Activated CD4-positive, alpha-beta T cell treated with anti-CD3 and anti-CD28 coated beads, Interleukin-2, amount 50 U/mL, for 16 hours (primary cell): ENCODE measurements at regions not wholly inside any gene's neighbourhood (a gene's known extent, or its start where the extent isn't known, plus 50 kb on each side); places are given as distances from the start of the nearest gene placed in this dataset.

Experiments
- DNase-seq: peaks from one replicate; pipeline ENCODE4 v3.0.0-alpha.2; 2020

- no peak for DNase-seq
Observed at GRCh38 chr3:166498446-166498845, 661.2 kb upstream of the BCHE start.

GRCh38 chr3:166489826-166490225, 652.6 kb upstream of the BCHE start:
- no peak for DNase-seq

DNA sequence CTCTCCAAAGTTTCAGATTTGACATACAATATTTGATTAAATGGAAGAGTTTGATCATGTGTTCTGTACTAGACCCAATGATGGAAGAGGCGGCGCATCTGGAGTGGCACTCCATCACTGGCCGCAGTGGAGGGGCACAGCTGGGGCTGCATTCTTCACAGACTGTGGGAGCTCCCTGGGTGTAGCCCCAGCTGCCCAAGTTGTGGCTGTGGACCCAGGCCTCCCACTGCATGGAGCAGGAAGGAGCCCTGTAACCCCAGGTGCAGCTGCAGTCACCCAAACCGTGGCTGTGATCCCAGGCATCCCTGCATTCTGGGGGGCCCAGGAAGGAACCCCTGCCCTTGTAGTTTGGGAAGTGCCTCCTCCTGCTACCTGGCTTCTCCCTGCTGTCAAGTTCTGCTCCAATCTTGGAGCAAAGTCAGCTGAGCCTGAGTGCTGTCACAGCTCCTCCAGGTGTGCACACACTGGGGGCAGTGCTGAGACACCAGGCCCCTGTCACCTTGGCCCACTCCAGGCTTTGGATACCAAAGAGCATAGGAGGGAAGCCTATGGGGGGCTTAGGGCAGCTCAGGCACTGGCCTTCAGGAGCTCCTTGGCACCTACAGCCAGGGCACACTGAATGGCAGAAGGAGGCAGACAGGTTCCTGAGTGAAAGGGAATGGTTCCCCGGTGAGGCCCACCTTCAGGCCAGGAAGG, 651.9 kb upstream of the BCHE start:
- no peak for DNase-seq

DNA sequence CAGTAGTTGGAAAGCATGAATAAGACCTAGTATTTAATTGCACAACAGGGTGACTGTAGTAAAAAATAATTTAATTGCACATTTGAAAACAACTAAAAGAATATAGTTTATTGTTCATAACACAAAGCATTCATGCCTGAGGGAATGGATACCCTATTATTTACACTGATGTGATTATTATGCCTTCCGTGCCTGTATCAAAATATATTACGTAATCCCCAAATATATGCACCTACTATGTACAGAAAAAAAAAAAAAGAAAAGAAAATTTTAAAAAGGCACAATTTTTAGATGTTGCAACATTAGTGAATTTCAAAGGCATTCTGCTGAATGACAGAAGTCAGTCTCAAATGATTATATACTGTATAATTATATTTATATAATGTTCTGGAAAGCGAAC, 647.2 kb upstream of the BCHE start:
- no peak for DNase-seq

DNA sequence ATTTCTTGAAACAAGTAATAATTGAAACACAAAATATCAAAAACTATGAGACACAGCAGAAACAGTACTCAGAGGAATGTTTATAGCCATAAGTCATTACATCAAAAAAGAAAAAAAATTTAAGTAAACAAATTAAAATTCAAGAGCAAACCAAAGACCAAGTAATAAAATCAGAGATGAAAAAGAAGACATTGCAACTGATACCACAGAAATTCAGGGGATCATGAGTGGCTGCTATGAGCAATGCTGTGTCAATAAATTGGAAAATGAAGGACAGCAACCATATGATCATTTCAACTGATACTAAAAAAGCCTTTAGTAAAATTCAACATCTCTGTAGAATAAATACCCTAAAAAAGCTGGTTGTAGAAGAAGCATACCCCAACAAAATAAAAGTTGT, 644.1 kb upstream of the BCHE start:
- no peak for DNase-seq

- DNase-seq = no peak
Observed at GRCh38 chr3:166478356-166478755, 641.1 kb upstream of the BCHE start.

DNA sequence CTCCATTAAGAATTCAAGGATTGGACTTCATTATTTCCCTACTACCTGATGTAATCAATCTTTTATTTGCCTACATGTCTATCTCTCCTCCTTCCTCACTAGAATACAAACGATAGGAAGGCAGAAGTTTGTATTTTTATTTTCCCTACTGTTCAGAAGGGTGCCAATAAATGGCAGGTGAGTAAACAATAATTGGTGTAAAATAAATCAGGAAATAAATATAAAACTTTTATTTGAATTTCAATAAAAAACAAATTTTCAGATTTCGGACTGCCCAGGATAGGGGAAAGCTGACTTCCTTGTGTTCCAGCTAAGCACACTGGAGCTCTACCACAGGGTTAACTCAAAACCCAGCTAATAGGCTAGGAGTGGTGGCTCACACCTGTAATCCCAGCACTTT, 636.3 kb upstream of the BCHE start:
- DNase-seq = no peak

- no peak for DNase-seq
Observed at GRCh38 chr3:166472015-166472414, 634.8 kb upstream of the BCHE start.

DNA sequence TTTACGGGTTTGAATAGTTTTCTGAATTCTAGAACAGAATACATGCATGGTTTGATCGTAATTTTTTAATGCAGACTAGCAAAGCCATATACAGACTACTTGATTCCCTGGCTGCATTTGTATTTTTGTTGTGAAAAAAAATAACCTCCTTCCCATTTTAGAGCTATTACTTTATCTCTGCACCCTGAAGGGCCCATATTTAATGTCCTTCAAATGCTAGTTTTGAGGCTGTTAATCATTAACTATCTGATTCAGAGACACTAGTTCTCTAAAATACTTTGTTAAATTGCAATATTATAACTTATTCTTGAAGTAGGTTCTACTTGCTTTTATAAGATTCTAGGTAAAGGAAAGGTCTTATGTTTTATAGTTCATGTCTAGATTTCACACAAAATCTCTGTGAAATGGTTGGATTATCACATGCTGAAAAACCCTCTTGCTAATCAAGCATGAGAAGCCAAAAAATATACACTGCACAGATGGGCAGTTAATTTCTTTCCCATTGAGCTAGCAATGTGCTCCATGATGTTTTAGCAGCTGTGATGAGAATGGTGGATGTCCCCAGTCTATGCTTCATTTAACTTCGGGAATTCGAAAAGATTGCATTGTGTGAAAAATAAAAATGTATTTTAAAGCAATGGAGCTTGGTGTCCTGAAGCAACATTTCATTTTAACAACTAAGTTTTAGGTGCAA, 634.0 kb upstream of the BCHE start:
- no peak for DNase-seq

DNA sequence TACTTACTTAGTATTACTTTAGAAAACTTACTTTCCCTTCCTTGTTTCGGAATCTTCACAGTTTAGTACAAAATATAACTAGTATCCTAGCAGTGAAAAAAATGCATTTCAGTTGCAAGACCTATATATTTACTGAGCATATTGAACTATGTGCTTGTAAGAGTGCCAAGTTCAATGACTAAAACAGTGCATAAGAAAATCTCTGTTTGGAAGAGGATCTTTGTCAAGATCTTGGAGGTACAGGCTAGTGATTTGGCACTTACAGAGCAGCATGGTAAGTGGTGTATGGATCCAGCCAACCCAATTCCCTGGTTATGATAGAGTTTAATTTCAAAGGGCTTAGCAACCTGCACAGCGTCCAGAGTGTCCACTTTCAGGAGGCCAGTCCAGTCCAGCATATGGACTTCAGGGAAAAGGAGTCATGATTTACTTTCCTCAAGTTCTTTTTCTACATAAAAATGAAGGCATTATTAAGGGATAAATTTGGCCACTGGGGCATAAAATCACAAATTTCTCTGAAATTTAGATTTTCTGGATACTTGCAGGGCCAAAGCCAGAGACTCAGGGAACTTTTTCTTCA, 625.8 kb upstream of the BCHE start:
- DNase-seq = no peak

GRCh38 chr3:166461626-166462025, 624.4 kb upstream of the BCHE start:
- DNase-seq = no peak

GRCh38 chr3:166457382-166457781, 620.2 kb upstream of the BCHE start:
- DNase-seq = no peak

DNA sequence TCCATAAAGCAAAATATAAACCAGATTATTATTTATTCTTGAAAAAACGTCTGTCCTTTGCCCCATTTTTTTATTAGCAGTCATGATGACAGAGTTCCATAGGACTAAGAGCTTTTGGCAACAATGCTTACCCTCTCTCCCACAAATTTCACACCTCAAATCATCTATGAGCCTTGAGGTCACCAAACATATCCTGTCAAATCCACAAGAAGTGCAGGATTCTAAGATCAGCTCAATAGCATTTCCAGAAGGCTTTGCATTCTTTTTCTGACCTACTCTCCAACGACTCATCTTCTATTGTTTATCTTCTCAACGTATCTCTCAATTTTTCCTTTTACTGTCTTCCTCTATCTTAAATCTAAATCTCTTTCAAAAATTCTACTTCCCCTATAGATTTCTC, 619.1 kb upstream of the BCHE start:
- DNase-seq = no peak

GRCh38 chr3:166455744-166456143, 618.5 kb upstream of the BCHE start:
- DNase-seq = no peak

DNA sequence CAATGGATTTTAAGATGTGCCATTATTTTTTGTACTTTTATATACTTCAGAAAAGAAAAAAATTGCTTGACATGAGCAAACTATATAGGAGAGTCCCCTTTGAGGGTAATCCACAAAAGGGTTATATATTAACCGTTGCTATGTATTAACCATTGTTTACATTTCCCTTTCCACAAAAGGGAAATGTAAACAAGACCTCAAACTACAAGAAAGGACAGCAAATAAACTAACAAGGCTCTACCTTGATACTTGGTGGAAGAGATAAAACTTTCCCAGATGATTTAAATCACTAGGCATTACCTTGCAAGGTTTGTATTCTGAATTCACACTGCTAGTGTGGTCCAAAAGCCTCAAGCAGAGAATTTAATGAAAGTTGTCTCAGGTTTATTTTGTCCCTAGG, 616.3 kb upstream of the BCHE start:
- DNase-seq = no peak

DNA sequence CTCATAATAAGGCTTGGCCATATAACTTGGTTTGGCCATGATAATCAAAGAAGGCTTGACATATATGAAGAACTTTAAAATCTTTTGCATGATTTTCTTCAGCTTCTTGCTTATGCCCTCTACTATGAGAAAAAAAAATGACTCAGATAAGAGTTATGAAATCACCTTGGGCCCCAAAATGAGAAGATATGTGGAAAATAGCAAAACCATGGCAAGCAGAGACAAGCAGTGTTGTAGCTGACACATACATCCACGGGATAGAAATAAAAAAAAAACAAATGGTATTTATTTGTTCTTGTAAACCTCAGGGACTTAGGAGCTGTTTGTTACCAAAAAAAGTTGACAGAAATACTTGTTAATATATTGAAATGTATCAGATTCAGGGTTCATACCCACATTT, 614.8 kb upstream of the BCHE start:
- DNase-seq = no peak

- DNase-seq = no peak
Observed at GRCh38 chr3:166447513-166447912, 610.3 kb upstream of the BCHE start.

GRCh38 chr3:166446986-166447385, 609.8 kb upstream of the BCHE start:
- DNase-seq = no peak

GRCh38 chr3:166446291-166446690, 609.1 kb upstream of the BCHE start:
- DNase-seq = no peak

DNA sequence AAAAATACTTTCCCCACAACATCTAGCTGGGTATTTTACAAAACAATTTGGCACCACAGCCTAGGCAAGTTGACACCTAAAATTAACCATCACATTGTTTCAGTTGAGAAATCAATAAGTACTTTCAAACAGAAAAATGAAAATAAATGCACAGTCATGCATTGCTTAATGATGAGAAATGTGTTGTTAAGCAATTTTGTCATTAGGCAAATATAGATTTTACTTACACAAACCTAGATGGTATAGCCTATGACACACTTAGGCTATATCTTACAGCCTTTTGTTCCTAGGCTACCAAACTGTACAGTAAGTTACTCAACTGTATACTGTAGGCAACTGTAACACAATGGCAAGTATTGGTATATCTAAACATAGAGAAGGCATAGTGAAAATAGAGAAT, 608.6 kb upstream of the BCHE start:
- no peak for DNase-seq

DNA sequence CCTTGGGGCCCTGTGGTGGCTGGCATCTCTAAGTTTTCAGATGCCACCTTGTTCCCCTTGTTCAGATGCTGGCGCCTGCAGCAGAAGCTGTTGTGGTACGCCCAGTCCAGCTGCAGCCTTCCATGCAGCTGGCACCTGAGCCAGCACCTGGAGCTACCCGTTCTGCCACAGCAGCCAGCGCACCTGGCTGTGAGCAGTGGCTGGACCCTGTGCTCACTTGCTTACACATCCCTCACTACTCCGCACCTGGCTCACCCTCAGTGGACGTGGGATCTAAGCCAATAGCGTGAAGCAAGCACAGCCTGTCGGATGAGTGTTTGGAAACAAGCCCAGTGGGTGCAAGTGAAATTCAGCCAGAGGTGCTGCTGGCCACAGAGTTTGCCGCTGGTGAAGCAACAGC, 607.5 kb upstream of the BCHE start:
- no peak for DNase-seq

DNA sequence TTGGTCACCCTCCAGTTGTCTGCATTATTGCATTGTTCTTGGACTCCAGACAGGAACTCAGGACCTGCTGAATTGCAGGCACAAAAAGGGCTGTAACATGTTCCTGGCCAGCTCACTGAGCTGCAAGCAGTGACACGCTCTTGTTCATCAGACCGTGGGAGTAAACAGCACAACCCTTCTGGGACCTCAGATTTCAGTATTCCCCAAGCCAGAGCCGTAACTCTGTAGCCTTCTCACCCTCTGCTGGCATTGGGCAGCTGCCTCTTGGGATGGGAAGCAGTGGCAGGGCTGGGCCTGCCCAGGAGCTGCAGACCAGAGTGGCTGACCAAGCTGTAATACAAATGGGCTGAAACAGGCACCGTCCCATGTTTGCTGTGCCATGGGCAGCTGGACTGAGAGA, 607.1 kb upstream of the BCHE start:
- no peak for DNase-seq

GRCh38 chr3:166435469-166436057, 598.3 kb upstream of the BCHE start:
- no peak for DNase-seq

GRCh38 chr3:166433060-166433459, 595.8 kb upstream of the BCHE start:
- DNase-seq = no peak
